ENCODE measurements at regions not wholly inside any gene's neighbourhood (a gene's known extent, or its start where the extent isn't known, plus 50 kb on each side); places are given as distances from the start of the nearest gene placed in this dataset.

DNA sequence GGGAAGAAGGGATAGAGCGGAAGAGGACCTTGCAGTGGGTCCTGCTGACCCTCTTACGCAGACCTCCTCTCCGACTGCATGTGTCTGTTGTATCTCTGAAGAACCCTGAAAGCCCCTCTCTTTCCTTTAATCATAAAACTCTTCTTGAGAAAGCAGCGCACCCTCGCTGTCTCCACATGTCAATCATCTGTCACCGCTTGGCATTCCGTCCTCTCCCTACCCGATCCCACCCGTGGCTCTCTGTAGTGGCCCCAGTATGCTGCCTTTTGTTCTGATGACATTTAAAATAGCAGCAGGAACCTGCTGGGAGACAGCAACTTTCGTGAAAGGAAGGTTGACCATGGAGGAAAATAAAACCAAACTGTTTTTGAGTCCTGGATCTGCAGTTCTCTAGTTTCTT lies 582.9 kb upstream of the SALL3 start:
- H4K20me1 ChIP-seq (ENCODE audit: control insufficient read depth, extremely low read depth, insufficient read depth, low read length), result no peaks in the 10 kb centered on the region
- dilution Hi-C loops (cut with MboI; ENCODE audit: extremely low pct_ligation_motif_present, low sequenced_read_pairs), result no loop called here
- H3K36me3 ChIP-seq (ENCODE audit: control insufficient read depth in 2 of 2, extremely low read depth in 1 of 2, insufficient read depth in 2 of 2, low read length in 2 of 2), result no peaks in the 10 kb centered on the region
- no peaks in the 10 kb centered on the region for H3K9me1 ChIP-seq (ENCODE audit: control insufficient read depth, extremely low read depth, insufficient read depth, low read length)
- H3K4me2 ChIP-seq (ENCODE audit: control insufficient read depth, extremely low read depth, insufficient read depth, low read depth, low read length), result no peak overlapping the region
- DNase-seq (ENCODE audit: low read depth, low spot score), result no peak
- H3K27me3 ChIP-seq (ENCODE audit: control insufficient read depth, extremely low read depth, insufficient read depth, low read length), result no peaks in the 10 kb centered on the region
- no peak overlapping the region for H2AFZ ChIP-seq (ENCODE audit: control insufficient read depth, low read length)
- no peak overlapping the region for H3K9ac ChIP-seq (ENCODE audit: control insufficient read depth, extremely low read depth, insufficient read depth, low read length)
- TF ChIP-seq, protein P1, sequence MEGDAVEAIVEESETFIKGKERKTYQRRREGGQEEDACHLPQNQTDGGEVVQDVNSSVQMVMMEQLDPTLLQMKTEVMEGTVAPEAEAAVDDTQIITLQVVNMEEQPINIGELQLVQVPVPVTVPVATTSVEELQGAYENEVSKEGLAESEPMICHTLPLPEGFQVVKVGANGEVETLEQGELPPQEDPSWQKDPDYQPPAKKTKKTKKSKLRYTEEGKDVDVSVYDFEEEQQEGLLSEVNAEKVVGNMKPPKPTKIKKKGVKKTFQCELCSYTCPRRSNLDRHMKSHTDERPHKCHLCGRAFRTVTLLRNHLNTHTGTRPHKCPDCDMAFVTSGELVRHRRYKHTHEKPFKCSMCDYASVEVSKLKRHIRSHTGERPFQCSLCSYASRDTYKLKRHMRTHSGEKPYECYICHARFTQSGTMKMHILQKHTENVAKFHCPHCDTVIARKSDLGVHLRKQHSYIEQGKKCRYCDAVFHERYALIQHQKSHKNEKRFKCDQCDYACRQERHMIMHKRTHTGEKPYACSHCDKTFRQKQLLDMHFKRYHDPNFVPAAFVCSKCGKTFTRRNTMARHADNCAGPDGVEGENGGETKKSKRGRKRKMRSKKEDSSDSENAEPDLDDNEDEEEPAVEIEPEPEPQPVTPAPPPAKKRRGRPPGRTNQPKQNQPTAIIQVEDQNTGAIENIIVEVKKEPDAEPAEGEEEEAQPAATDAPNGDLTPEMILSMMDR (optimal IDR thresholded peaks at IDR 0.05 in 1 of 3, IDR thresholded peaks at IDR 0.05 in 1 of 3, conservative IDR thresholded peaks at IDR 0.05 in 1 of 3; ENCODE audit: extremely low read depth in 1 of 3, insufficient read depth in 2 of 3, low read length in 3 of 3), result no peak
- no peak for TF ChIP-seq EZH2 (IDR thresholded peaks at IDR 0.05; ENCODE audit: low read length)
- H3K27ac ChIP-seq (ENCODE audit: control insufficient read depth, insufficient read depth, low read length), result no peak overlapping the region
- peaks cover 4% of the 10 kb centered on the region for H3K9me3 ChIP-seq (ENCODE audit: control insufficient read depth, low read depth, low read length)
- H3K79me2 ChIP-seq (ENCODE audit: control insufficient read depth, insufficient read depth, low read length), result no peaks in the 10 kb centered on the region
- no peaks in the 10 kb centered on the region for H3K4me1 ChIP-seq (ENCODE audit: control insufficient read depth, extremely low read depth, insufficient read depth, low read length)
- no peak for FAIRE-seq
- no peak overlapping the region for H3K4me3 ChIP-seq (ENCODE audit: control insufficient read depth in 2 of 3, extremely low read depth in 1 of 3, insufficient read depth in 2 of 3, low read depth in 1 of 3, low read length in 3 of 3)

DNA sequence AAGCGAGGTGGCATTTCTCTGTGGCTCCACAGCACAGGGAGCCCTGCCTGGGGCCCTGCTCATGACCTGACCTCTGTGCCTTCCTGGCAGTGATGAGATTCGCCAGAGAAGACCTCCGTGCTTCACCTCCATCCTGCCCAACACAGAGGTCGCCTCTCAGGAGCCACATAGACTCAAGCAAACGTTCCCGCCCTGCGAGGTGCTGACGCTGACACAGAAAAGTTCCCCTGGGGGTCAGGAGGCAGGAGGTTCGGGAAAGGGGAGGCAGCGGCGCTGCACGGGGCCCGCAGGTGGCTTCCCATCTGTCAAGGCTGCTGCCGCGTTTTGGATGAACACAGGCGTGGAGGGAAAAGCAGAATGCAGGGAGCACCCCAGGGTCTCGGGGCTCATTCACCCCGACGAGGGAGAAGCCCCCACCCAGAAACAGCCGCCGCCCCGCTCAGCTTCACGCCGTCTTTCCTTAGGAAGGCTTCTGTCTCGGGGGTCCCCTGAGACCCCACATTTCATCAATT lies 579.6 kb upstream of the SALL3 start:
- Histone ChIP-seq H2AFZ (ENCODE audit: control insufficient read depth, low read length) (no peak overlapping the region), H3K9ac (ENCODE audit: control insufficient read depth, extremely low read depth, insufficient read depth, low read length) (no peak overlapping the region), H3K79me2 (ENCODE audit: control insufficient read depth, insufficient read depth, low read length) (no peaks in the 10 kb centered on the region), H3K4me3 (ENCODE audit: control insufficient read depth in 2 of 3, extremely low read depth in 1 of 3, insufficient read depth in 2 of 3, low read depth in 1 of 3, low read length in 3 of 3) (no peak overlapping the region), H3K4me1 (ENCODE audit: control insufficient read depth, extremely low read depth, insufficient read depth, low read length) (no peaks in the 10 kb centered on the region), H3K27me3 (ENCODE audit: control insufficient read depth, extremely low read depth, insufficient read depth, low read length) (no peaks in the 10 kb centered on the region), H3K4me2 (ENCODE audit: control insufficient read depth, extremely low read depth, insufficient read depth, low read depth, low read length) (no peak overlapping the region), H3K9me3 (ENCODE audit: control insufficient read depth, low read depth, low read length) (peaks cover 10% of the 10 kb centered on the region), H3K27ac (ENCODE audit: control insufficient read depth, insufficient read depth, low read length) (no peak overlapping the region), H3K9me1 (ENCODE audit: control insufficient read depth, extremely low read depth, insufficient read depth, low read length) (no peaks in the 10 kb centered on the region), H3K36me3 (ENCODE audit: control insufficient read depth in 2 of 2, extremely low read depth in 1 of 2, insufficient read depth in 2 of 2, low read length in 2 of 2) (no peaks in the 10 kb centered on the region), H4K20me1 (ENCODE audit: control insufficient read depth, extremely low read depth, insufficient read depth, low read length) (no peaks in the 10 kb centered on the region)
- dilution Hi-C loops (cut with MboI; ENCODE audit: extremely low pct_ligation_motif_present, low sequenced_read_pairs), result no loop called here
- FAIRE-seq, result no peak
- no peak for DNase-seq (ENCODE audit: low read depth, low spot score)
- TF ChIP-seq, protein P1 (optimal IDR thresholded peaks at IDR 0.05 in 1 of 3, IDR thresholded peaks at IDR 0.05 in 1 of 3, conservative IDR thresholded peaks at IDR 0.05 in 1 of 3; ENCODE audit: extremely low read depth in 1 of 3, insufficient read depth in 2 of 3, low read length in 3 of 3), result no peak
- no peak for TF ChIP-seq EZH2 (IDR thresholded peaks at IDR 0.05; ENCODE audit: low read length)

All from keratinocyte (primary cell).